Breast epithelium (tissue), 3 donors: ENCODE measurements at regions not wholly inside any gene's neighbourhood (a gene's known extent, or its start where the extent isn't known, plus 50 kb on each side); places are given as distances from the start of the nearest gene placed in this dataset.

ENCODE experiments used
- CTCF ChIP-seq, 3 donors: fragments of 450-650 bp; IDR thresholded peaks; one replicate each; pipeline ENCODE4 v1.5.1; 2016 to 2017; ENCODE audit warnings: antibody characterized with exemption in 3 of 3, mild to moderate bottlenecking in 3 of 3, moderate library complexity in 3 of 3
- POLR2A ChIP-seq: fragments of 450-650 bp; IDR thresholded peaks from one replicate; pipeline ENCODE4 v1.6.1; 2016; ENCODE audit warnings: antibody characterized with exemption, mild to moderate bottlenecking, moderate library complexity
- POLR2AphosphoS5 ChIP-seq, 3 donors: sonication (generic); formaldehyde crosslinking; IDR thresholded peaks; one replicate each; pipeline ENCODE4 v1.6.1; 2017; ENCODE audit warnings: antibody characterized with exemption in 3 of 3

- no peak for TF ChIP-seq CTCF (IDR thresholded peaks at IDR 0.05)
- TF ChIP-seq POLR2A: no peak
- no peak for TF ChIP-seq POLR2AphosphoS5 (IDR thresholded peaks at IDR 0.05)
These were observed 65.3 kb upstream of the CD96 start for GRCh38 chr3:111476701-111477100.
